T-helper 2 cell treated with Interferon-gamma antibody and Interleukin-4, amounts not matched to agents 5 μg/mL and 100 μg/mL, for 36 hours (primary cell): ENCODE measurements at regions not wholly inside any gene's neighbourhood (a gene's known extent, or its start where the extent isn't known, plus 50 kb on each side); places are given as distances from the start of the nearest gene placed in this dataset.

Source experiments
- DNase-seq: peaks from one replicate; pipeline ENCODE4 v3.0.0; 2021; ENCODE audit warnings: low spot score
- H3K27ac Mint-ChIP-seq: one replicate; pipeline ENCODE4 v1.8.0; 2021; ENCODE audit warnings: mild to moderate bottlenecking, mixed read lengths
- H3K27me3 Mint-ChIP-seq: one replicate; pipeline ENCODE4 v1.8.0; 2021; ENCODE audit warnings: low read depth, mixed read lengths
- H3K36me3 Mint-ChIP-seq: one replicate; pipeline ENCODE4 v1.8.0; 2021; ENCODE audit warnings: low read depth, mixed read lengths
- H3K4me1 Mint-ChIP-seq: one replicate; pipeline ENCODE4 v1.8.0; 2021; ENCODE audit warnings: low read depth, mixed read lengths
- H3K4me3 Mint-ChIP-seq: one replicate; pipeline ENCODE4 v1.8.0; 2022; ENCODE audit warnings: mild to moderate bottlenecking, moderate library complexity, mixed read lengths
- H3K9me3 Mint-ChIP-seq: one replicate; pipeline ENCODE4 v1.8.0; 2021; ENCODE audit warnings: mixed read lengths

GRCh38 chr6:65903992-65904391 lies 197.0 kb upstream of the EYS start:
- Mint-ChIP-seq H3K4me3 (no peak overlapping the region), H3K9me3 (peaks cover 32% of the 10 kb centered on the region)

GRCh38 chr6:65900928-65901327 lies 193.9 kb upstream of the EYS start:
- H3K9me3 Mint-ChIP-seq, result peaks cover 32% of the 10 kb centered on the region
- no peak for DNase-seq
- no peaks in the 10 kb centered on the region for H3K27me3 Mint-ChIP-seq
- H3K36me3 Mint-ChIP-seq, result no peaks in the 10 kb centered on the region
- H3K27ac Mint-ChIP-seq, result no peak overlapping the region
- no peak overlapping the region for H3K4me3 Mint-ChIP-seq
- no peaks in the 10 kb centered on the region for H3K4me1 Mint-ChIP-seq

More at GRCh38 chr6:65903992-65904391, 197.0 kb upstream of the EYS start:
- no peaks in the 10 kb centered on the region for H3K4me1 Mint-ChIP-seq
- no peaks in the 10 kb centered on the region for H3K36me3 Mint-ChIP-seq
- H3K27me3 Mint-ChIP-seq, result no peaks in the 10 kb centered on the region
- no peak overlapping the region for H3K27ac Mint-ChIP-seq
- no peak for DNase-seq

- Mint-ChIP-seq H3K27me3 (no peaks in the 10 kb centered on the region), H3K4me1 (no peaks in the 10 kb centered on the region), H3K9me3 (peaks cover 27% of the 10 kb centered on the region), H3K36me3 (no peaks in the 10 kb centered on the region), H3K4me3 (no peak overlapping the region), H3K27ac (no peak overlapping the region)
- no peak for DNase-seq
These were observed 189.1 kb upstream of the EYS start for GRCh38 chr6:65896140-65896539.

GRCh38 chr6:65876668-65877067 lies 169.6 kb upstream of the EYS start:
- no peak overlapping the region for H3K27ac Mint-ChIP-seq
- no peaks in the 10 kb centered on the region for H3K27me3 Mint-ChIP-seq
- peaks cover 16% of the 10 kb centered on the region for H3K9me3 Mint-ChIP-seq
- no peak for DNase-seq
- H3K4me1 Mint-ChIP-seq, result no peaks in the 10 kb centered on the region
- no peaks in the 10 kb centered on the region for H3K36me3 Mint-ChIP-seq
- no peak overlapping the region for H3K4me3 Mint-ChIP-seq

GRCh38 chr6:65852369-65852852 lies 145.4 kb upstream of the EYS start:
- peaks cover 25% of the 10 kb centered on the region for H3K9me3 Mint-ChIP-seq
- H3K27ac Mint-ChIP-seq, result no peak overlapping the region
- no peak for DNase-seq
- H3K4me3 Mint-ChIP-seq, result no peak overlapping the region
- H3K4me1 Mint-ChIP-seq, result no peaks in the 10 kb centered on the region
- H3K27me3 Mint-ChIP-seq, result no peaks in the 10 kb centered on the region
- no peaks in the 10 kb centered on the region for H3K36me3 Mint-ChIP-seq

- no peaks in the 10 kb centered on the region for H3K36me3 Mint-ChIP-seq
- peaks cover 21% of the 10 kb centered on the region for H3K9me3 Mint-ChIP-seq
- no peaks in the 10 kb centered on the region for H3K27me3 Mint-ChIP-seq
- DNase-seq, result no peak
- H3K4me1 Mint-ChIP-seq, result no peaks in the 10 kb centered on the region
- H3K4me3 Mint-ChIP-seq, result no peak overlapping the region
- no peak overlapping the region for H3K27ac Mint-ChIP-seq
These were observed 123.1 kb upstream of the EYS start for GRCh38 chr6:65830151-65830550.

- H3K4me1 Mint-ChIP-seq, result no peaks in the 10 kb centered on the region
- H3K4me3 Mint-ChIP-seq, result no peak overlapping the region
- H3K9me3 Mint-ChIP-seq, result peaks cover 35% of the 10 kb centered on the region
- H3K27me3 Mint-ChIP-seq, result no peaks in the 10 kb centered on the region
- H3K27ac Mint-ChIP-seq, result no peak overlapping the region
- no peaks in the 10 kb centered on the region for H3K36me3 Mint-ChIP-seq
- DNase-seq, result no peak
These were observed 112.1 kb upstream of the EYS start for GRCh38 chr6:65819152-65819551.

GRCh38 chr6:65818576-65818975 lies 111.5 kb upstream of the EYS start:
- Mint-ChIP-seq H3K4me1 (no peaks in the 10 kb centered on the region), H3K36me3 (no peaks in the 10 kb centered on the region), H3K4me3 (no peak overlapping the region), H3K27me3 (no peaks in the 10 kb centered on the region), H3K27ac (no peak overlapping the region), H3K9me3 (peaks cover 30% of the 10 kb centered on the region)
- no peak for DNase-seq

- Mint-ChIP-seq H3K27ac (no peak overlapping the region), H3K4me3 (no peak overlapping the region), H3K36me3 (no peaks in the 10 kb centered on the region), H3K9me3 (peaks cover 31% of the 10 kb centered on the region), H3K27me3 (no peaks in the 10 kb centered on the region), H3K4me1 (no peaks in the 10 kb centered on the region)
- no peak for DNase-seq
These were observed 110.0 kb upstream of the EYS start for GRCh38 chr6:65816991-65817390.

- Mint-ChIP-seq H3K9me3 (peaks cover 24% of the 10 kb centered on the region), H3K36me3 (no peaks in the 10 kb centered on the region), H3K27ac (no peak overlapping the region), H3K27me3 (no peaks in the 10 kb centered on the region), H3K4me3 (no peak overlapping the region), H3K4me1 (no peaks in the 10 kb centered on the region)
- DNase-seq, result no peak
These were observed 107.0 kb upstream of the EYS start for GRCh38 chr6:65814071-65814470.

- Mint-ChIP-seq H3K27ac (no peak overlapping the region), H3K27me3 (no peaks in the 10 kb centered on the region), H3K4me3 (no peak overlapping the region), H3K9me3 (peaks cover 24% of the 10 kb centered on the region), H3K4me1 (no peaks in the 10 kb centered on the region), H3K36me3 (no peaks in the 10 kb centered on the region)
- DNase-seq, result no peak
These were observed 96.2 kb upstream of the EYS start for GRCh38 chr6:65803186-65803585.

GRCh38 chr6:65799389-65799788 lies 92.4 kb upstream of the EYS start:
- Mint-ChIP-seq H3K9me3 (peaks cover 19% of the 10 kb centered on the region), H3K27ac (no peak overlapping the region), H3K4me1 (no peaks in the 10 kb centered on the region), H3K36me3 (no peaks in the 10 kb centered on the region), H3K27me3 (no peaks in the 10 kb centered on the region), H3K4me3 (no peak overlapping the region)
- DNase-seq, result no peak

GRCh38 chr6:65798280-65799014 lies 91.4 kb upstream of the EYS start:
- H3K27me3 Mint-ChIP-seq, result no peaks in the 10 kb centered on the region
- no peak overlapping the region for H3K4me3 Mint-ChIP-seq
- DNase-seq, result no peak
- no peaks in the 10 kb centered on the region for H3K4me1 Mint-ChIP-seq
- H3K27ac Mint-ChIP-seq, result no peak overlapping the region
- H3K9me3 Mint-ChIP-seq, result peaks cover 21% of the 10 kb centered on the region
- no peaks in the 10 kb centered on the region for H3K36me3 Mint-ChIP-seq

GRCh38 chr6:65790666-65791065 lies 83.6 kb upstream of the EYS start:
- Mint-ChIP-seq H3K27me3 (no peaks in the 10 kb centered on the region), H3K9me3 (peaks cover 34% of the 10 kb centered on the region), H3K4me1 (no peaks in the 10 kb centered on the region), H3K4me3 (no peak overlapping the region), H3K27ac (no peak overlapping the region), H3K36me3 (no peaks in the 10 kb centered on the region)
- no peak for DNase-seq

GRCh38 chr6:65787787-65788186 lies 80.8 kb upstream of the EYS start:
- Mint-ChIP-seq H3K4me1 (no peaks in the 10 kb centered on the region), H3K9me3 (peaks cover 32% of the 10 kb centered on the region), H3K27me3 (no peaks in the 10 kb centered on the region), H3K27ac (no peak overlapping the region), H3K4me3 (no peak overlapping the region), H3K36me3 (no peaks in the 10 kb centered on the region)
- no peak for DNase-seq
